HEK293T (cell line): ENCODE measurements at regions not wholly inside any gene's neighbourhood (a gene's known extent, or its start where the extent isn't known, plus 50 kb on each side); places are given as distances from the start of the nearest gene placed in this dataset.

ENCODE experiments used
- ARNT ChIP-seq: fragments of 450-650 bp; IDR thresholded peaks from 2 replicates; pipeline ENCODE4 v1.6.1; 2017; ENCODE audit warnings: mild to moderate bottlenecking
- BHLHE40 ChIP-seq: fragments of 450-650 bp; IDR thresholded peaks from 2 replicates; pipeline ENCODE4 v1.6.1; 2016; ENCODE audit warnings: mild to moderate bottlenecking, moderate library complexity, borderline replicate concordance
- ELF4 ChIP-seq: fragments of 450-650 bp; IDR thresholded peaks from 2 replicates; pipeline ENCODE4 v1.6.1; 2017; ENCODE audit warnings: antibody characterized with exemption
- FOXA1 ChIP-seq: fragments of 450-650 bp; IDR thresholded peaks from 2 replicates; pipeline ENCODE4 v1.6.1; 2016; ENCODE audit warnings: mild to moderate bottlenecking
- FOXK2 ChIP-seq: fragments of 450-650 bp; IDR thresholded peaks from 2 replicates; pipeline ENCODE4 v1.6.1; 2016; ENCODE audit warnings: mild to moderate bottlenecking
- FOXM1 ChIP-seq: fragments of 450-650 bp; IDR thresholded peaks from 2 replicates; pipeline ENCODE4 v1.6.1; 2017; ENCODE audit warnings: mild to moderate bottlenecking, borderline replicate concordance
- HDGF ChIP-seq: fragments of 450-650 bp; IDR thresholded peaks from 2 replicates; pipeline ENCODE4 v1.6.1; 2017; ENCODE audit warnings: antibody characterized with exemption, borderline replicate concordance
- LEF1 ChIP-seq: fragments of 450-650 bp; IDR thresholded peaks from 2 replicates; pipeline ENCODE4 v1.6.1; 2017; ENCODE audit warnings: mild to moderate bottlenecking, borderline replicate concordance
- NFRKB ChIP-seq: fragments of 450-650 bp; IDR thresholded peaks from 2 replicates; pipeline ENCODE4 v1.6.1; 2016; ENCODE audit warnings: mild to moderate bottlenecking, moderate library complexity
- PKNOX1 ChIP-seq: fragments of 450-650 bp; IDR thresholded peaks from 2 replicates; pipeline ENCODE4 v1.6.1; 2016
- SP1 ChIP-seq: fragments of 450-650 bp; IDR thresholded peaks from 2 replicates; pipeline ENCODE4 v1.6.1; 2017
- SUZ12 ChIP-seq: fragments of 450-650 bp; IDR thresholded peaks from 2 replicates; pipeline ENCODE4 v1.6.1; 2016; ENCODE audit warnings: mild to moderate bottlenecking
- TARDBP ChIP-seq: fragments of 450-650 bp; IDR thresholded peaks from 2 replicates; pipeline ENCODE4 v1.6.1; 2016
- ZNF384 ChIP-seq: fragments of 450-650 bp; IDR thresholded peaks from 2 replicates; pipeline ENCODE4 v1.6.1; 2016

- TF ChIP-seq FOXM1 (no peak), LEF1 (no peak), FOXK2 (no peak), ELF4 (no peak), HDGF (no peak), PKNOX1 (no peak), ZNF384 (no peak), FOXA1 (no peak), NFRKB (no peak), SP1 (no peak), ARNT (no peak), TARDBP (no peak), BHLHE40 (no peak), SUZ12 (no peak)
Observed at GRCh38 chr12:90831712-90832111, 123.3 kb downstream of the CCER1 start.
